ENCODE measurements at regions not wholly inside any gene's neighbourhood (a gene's known extent, or its start where the extent isn't known, plus 50 kb on each side); places are given as distances from the start of the nearest gene placed in this dataset.

DNA sequence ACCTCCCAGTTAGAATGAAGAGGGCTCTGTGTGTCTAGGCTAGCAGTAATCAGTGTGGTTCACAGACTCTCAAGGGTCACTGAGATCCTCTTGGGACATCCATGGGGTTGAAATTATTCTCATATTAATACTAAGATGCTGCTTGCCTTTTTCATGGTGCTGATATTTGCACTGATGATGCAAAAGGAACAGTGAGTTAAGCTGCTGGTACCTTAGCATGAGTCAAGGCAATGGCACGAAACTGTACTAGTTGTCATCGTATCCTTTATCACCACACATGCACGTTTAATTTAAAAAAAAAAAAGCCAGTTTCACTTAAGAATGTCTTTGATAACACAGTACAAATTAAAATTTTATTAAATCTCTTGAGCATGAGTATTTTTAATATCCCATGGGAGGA, 151.9 kb upstream of the TANK start:
- TF ChIP-seq POLR2A (IDR thresholded peaks at IDR 0.05), result no peak
- TF ChIP-seq, protein P1, sequence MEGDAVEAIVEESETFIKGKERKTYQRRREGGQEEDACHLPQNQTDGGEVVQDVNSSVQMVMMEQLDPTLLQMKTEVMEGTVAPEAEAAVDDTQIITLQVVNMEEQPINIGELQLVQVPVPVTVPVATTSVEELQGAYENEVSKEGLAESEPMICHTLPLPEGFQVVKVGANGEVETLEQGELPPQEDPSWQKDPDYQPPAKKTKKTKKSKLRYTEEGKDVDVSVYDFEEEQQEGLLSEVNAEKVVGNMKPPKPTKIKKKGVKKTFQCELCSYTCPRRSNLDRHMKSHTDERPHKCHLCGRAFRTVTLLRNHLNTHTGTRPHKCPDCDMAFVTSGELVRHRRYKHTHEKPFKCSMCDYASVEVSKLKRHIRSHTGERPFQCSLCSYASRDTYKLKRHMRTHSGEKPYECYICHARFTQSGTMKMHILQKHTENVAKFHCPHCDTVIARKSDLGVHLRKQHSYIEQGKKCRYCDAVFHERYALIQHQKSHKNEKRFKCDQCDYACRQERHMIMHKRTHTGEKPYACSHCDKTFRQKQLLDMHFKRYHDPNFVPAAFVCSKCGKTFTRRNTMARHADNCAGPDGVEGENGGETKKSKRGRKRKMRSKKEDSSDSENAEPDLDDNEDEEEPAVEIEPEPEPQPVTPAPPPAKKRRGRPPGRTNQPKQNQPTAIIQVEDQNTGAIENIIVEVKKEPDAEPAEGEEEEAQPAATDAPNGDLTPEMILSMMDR (IDR thresholded peaks at IDR 0.05), result no peak

Measured in Peyer's patch (tissue), 4 donors.